A549 (cell line): ENCODE measurements at regions not wholly inside any gene's neighbourhood (a gene's known extent, or its start where the extent isn't known, plus 50 kb on each side); places are given as distances from the start of the nearest gene placed in this dataset.

ENCODE experiments used
- GATA3 ChIP-seq: IDR thresholded peaks from 2 replicates; pipeline ENCODE4 v1.6.1; 2012; ENCODE audit warnings: borderline replicate concordance
- HDAC2 ChIP-seq: fragments of 200-600 bp; sonication (generic); IDR thresholded peaks from 2 replicates; pipeline ENCODE4 v1.6.1; 2016
- MAFK ChIP-seq: fragments of 450-650 bp; IDR thresholded peaks from 2 replicates; pipeline ENCODE4 v1.6.1; 2014; ENCODE audit not compliant: partially characterized antibody
- MYC ChIP-seq: IDR thresholded peaks from 2 replicates; pipeline ENCODE4 v1.6.1; 2012; ENCODE audit warnings: mild to moderate bottlenecking, inconsistent platforms, low read length, improper control_type of control experiment, borderline replicate concordance
- POLR2A ChIP-seq: IDR thresholded peaks from 2 replicates; pipeline ENCODE4 v1.6.1; 2012; ENCODE audit warnings: mild to moderate bottlenecking, low read length
- RCOR1 ChIP-seq: fragments of 150-350 bp; IDR thresholded peaks from 2 replicates; pipeline ENCODE4 v1.6.1; 2014; ENCODE audit warnings: antibody characterized with exemption, low read length, low read depth
- SMC3 ChIP-seq: fragments of >200 bp; sonication (Bioruptor Twin); formaldehyde crosslinking; IDR thresholded peaks from 3 replicates; pipeline ENCODE4 v1.6.1; 2018; ENCODE audit warnings: inconsistent platforms
- TF ChIP-seq, protein P1 (sequence below): fragments of >200 bp; sonication (Bioruptor Twin); formaldehyde crosslinking; IDR thresholded peaks from 3 replicates; pipeline ENCODE4 v1.5.1; 2016
- TF ChIP-seq, protein P2 (sequence below): IDR thresholded peaks from 2 replicates; pipeline ENCODE4 v1.6.1; 2012; ENCODE audit warnings: low read depth, borderline replicate concordance
- TF ChIP-seq, protein P3 (sequence below): fragments of 200-600 bp; sonication (generic); IDR thresholded peaks from 2 replicates; pipeline ENCODE4 v1.6.1; 2016; ENCODE audit warnings: antibody characterized with exemption, mild to moderate bottlenecking, moderate library complexity

DNA sequence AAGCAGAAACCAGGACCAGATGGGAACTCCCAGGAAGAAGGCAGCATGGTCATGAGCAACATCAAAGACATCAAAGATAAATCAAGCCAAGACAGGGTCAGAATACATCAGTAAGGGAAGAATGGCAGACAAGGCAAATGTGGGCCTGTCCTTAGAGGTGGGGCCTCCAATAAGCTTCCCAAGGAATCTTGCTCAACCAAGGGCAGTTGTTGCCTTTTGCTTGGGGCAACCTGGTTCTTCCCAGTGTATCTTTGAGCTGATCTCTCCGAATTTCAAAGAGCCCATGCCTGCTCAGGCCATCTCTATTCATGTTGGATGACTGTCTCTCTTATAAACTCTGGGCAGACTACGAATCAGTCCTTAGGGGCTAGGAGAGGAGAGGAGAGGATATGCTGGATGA, 68.4 kb upstream of the HABP2 start:
- TF ChIP-seq MYC (no peak), GATA3 (no peak), POLR2A (no peak), HDAC2 (no peak), SMC3 (no peak), RCOR1 (no peak), MAFK (no peak)
- TF ChIP-seq, protein P1, sequence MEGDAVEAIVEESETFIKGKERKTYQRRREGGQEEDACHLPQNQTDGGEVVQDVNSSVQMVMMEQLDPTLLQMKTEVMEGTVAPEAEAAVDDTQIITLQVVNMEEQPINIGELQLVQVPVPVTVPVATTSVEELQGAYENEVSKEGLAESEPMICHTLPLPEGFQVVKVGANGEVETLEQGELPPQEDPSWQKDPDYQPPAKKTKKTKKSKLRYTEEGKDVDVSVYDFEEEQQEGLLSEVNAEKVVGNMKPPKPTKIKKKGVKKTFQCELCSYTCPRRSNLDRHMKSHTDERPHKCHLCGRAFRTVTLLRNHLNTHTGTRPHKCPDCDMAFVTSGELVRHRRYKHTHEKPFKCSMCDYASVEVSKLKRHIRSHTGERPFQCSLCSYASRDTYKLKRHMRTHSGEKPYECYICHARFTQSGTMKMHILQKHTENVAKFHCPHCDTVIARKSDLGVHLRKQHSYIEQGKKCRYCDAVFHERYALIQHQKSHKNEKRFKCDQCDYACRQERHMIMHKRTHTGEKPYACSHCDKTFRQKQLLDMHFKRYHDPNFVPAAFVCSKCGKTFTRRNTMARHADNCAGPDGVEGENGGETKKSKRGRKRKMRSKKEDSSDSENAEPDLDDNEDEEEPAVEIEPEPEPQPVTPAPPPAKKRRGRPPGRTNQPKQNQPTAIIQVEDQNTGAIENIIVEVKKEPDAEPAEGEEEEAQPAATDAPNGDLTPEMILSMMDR, result no peak
- TF ChIP-seq, protein P2, sequence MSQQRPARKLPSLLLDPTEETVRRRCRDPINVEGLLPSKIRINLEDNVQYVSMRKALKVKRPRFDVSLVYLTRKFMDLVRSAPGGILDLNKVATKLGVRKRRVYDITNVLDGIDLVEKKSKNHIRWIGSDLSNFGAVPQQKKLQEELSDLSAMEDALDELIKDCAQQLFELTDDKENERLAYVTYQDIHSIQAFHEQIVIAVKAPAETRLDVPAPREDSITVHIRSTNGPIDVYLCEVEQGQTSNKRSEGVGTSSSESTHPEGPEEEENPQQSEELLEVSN, result no peak
- TF ChIP-seq, protein P3, sequence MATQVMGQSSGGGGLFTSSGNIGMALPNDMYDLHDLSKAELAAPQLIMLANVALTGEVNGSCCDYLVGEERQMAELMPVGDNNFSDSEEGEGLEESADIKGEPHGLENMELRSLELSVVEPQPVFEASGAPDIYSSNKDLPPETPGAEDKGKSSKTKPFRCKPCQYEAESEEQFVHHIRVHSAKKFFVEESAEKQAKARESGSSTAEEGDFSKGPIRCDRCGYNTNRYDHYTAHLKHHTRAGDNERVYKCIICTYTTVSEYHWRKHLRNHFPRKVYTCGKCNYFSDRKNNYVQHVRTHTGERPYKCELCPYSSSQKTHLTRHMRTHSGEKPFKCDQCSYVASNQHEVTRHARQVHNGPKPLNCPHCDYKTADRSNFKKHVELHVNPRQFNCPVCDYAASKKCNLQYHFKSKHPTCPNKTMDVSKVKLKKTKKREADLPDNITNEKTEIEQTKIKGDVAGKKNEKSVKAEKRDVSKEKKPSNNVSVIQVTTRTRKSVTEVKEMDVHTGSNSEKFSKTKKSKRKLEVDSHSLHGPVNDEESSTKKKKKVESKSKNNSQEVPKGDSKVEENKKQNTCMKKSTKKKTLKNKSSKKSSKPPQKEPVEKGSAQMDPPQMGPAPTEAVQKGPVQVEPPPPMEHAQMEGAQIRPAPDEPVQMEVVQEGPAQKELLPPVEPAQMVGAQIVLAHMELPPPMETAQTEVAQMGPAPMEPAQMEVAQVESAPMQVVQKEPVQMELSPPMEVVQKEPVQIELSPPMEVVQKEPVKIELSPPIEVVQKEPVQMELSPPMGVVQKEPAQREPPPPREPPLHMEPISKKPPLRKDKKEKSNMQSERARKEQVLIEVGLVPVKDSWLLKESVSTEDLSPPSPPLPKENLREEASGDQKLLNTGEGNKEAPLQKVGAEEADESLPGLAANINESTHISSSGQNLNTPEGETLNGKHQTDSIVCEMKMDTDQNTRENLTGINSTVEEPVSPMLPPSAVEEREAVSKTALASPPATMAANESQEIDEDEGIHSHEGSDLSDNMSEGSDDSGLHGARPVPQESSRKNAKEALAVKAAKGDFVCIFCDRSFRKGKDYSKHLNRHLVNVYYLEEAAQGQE, result no peak
